Esophagus muscularis mucosa (tissue), 4 donors: ENCODE measurements at regions not wholly inside any gene's neighbourhood (a gene's known extent, or its start where the extent isn't known, plus 50 kb on each side); places are given as distances from the start of the nearest gene placed in this dataset.

Experiments
- EP300 ChIP-seq: sonication (generic); formaldehyde crosslinking; IDR thresholded peaks from one replicate; pipeline ENCODE4 v1.6.1; 2017; ENCODE audit warnings: antibody characterized with exemption
- POLR2AphosphoS5 ChIP-seq, 2 donors: sonication (generic); formaldehyde crosslinking; IDR thresholded peaks; one replicate each; pipeline ENCODE4 v1.6.1; 2017; ENCODE audit warnings: antibody characterized with exemption in 2 of 2
- TF ChIP-seq, protein P1 (sequence below), 3 experiments: fragments of 200-600 bp in 2 of 3; fragments of 450-650 bp in 1 of 3; sonication (generic) in 2 of 3; IDR thresholded peaks; one replicate each; pipeline ENCODE4 v1.5.1; 2017 to 2019; ENCODE audit warnings: antibody characterized with exemption in 3 of 3, mild to moderate bottlenecking in 2 of 3, moderate library complexity in 1 of 3

DNA sequence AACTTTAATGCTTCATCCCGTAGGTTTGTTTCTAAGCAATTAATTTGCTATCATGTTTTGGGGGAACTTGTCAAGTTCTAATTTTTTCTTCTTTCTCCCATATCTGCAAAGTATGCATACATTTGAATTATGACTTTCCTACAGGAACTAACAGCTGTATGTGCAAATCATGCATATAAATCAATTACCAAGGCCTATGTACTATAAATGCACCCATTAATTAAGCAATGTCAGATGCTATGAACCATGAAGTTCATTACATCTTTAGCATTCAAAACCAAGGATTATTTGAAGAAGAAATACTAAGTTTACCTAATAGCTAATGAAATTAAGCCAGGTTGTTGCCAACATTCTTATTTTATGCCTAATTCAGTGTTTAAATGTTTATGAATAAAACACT lies 851.3 kb downstream of the TFAP2A start:
- TF ChIP-seq EP300 (no peak), POLR2AphosphoS5 (IDR thresholded peaks at IDR 0.05) (no peak)
- TF ChIP-seq, protein P1, sequence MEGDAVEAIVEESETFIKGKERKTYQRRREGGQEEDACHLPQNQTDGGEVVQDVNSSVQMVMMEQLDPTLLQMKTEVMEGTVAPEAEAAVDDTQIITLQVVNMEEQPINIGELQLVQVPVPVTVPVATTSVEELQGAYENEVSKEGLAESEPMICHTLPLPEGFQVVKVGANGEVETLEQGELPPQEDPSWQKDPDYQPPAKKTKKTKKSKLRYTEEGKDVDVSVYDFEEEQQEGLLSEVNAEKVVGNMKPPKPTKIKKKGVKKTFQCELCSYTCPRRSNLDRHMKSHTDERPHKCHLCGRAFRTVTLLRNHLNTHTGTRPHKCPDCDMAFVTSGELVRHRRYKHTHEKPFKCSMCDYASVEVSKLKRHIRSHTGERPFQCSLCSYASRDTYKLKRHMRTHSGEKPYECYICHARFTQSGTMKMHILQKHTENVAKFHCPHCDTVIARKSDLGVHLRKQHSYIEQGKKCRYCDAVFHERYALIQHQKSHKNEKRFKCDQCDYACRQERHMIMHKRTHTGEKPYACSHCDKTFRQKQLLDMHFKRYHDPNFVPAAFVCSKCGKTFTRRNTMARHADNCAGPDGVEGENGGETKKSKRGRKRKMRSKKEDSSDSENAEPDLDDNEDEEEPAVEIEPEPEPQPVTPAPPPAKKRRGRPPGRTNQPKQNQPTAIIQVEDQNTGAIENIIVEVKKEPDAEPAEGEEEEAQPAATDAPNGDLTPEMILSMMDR (IDR thresholded peaks at IDR 0.05), result no peak
